GM19043 (cell line): ENCODE measurements at regions not wholly inside any gene's neighbourhood (a gene's known extent, or its start where the extent isn't known, plus 50 kb on each side); places are given as distances from the start of the nearest gene placed in this dataset.
"Not testable (repeated sequence)": the region's sequence is repeated elsewhere in the genome, so short reads cannot be mapped to it uniquely, and the experiment has no call there.

Experiments
- ATAC-seq: cut with Tn5 transposase; IDR thresholded peaks from one replicate; pipeline ENCODE4 v1.9.1; 2021; ENCODE audit warnings: low read depth; ENCODE audit not compliant: unreplicated experiment

DNA sequence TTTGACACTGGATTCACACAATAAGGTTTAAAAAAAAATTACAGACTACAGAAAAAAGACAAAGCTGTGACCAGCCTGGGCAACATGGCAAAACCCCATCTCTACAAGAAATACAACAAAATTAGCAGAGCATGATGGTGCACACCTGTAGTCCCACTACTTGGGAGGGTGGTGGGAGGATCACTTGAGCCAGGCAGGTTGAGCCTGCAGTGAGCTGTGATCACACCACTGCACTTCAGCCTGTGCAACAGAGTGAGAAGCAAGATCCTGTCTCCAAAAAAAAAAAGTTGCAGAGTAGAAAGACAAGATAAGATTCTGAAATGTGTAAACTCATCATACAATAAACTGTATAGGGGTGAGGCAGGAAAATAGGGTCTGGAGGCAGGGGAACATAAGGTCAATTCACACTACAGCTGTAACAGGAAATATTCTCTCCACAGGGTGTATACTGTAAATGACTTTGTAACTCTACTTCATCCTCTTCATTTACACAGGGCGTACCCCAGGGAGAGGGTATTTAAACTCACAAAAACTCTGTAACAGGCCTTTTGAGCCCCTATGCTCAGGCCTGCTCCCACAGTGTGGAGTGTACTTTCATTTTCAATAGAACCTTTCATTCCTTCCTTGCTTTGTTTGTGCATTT is 112.6 kb upstream of the MAPK10 start:
- no peak for ATAC-seq

DNA sequence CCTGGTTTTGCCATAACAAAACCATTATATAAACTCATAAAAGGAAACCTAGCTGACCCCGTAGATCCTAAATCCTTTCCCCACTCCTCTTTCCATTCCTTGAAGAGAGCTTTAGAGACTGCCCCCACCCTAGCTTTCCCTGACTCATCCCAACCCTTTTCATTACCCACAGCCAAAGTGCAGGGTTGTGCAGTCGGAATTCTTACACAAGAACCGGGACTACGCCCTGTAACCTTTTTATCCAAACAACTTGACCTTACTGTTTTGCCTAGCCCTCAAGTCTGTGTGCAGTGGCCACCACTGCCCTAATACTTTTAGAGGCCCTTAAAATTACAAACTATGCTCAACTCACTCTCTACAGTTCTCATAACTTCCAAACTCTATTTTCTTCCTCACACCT is 116.0 kb upstream of the PTPN13 start:
- ATAC-seq: not testable (repeated sequence)

- no peak for ATAC-seq
These were observed 112.7 kb upstream of the PTPN13 start for GRCh38 chr4:86481440-86481839.

DNA sequence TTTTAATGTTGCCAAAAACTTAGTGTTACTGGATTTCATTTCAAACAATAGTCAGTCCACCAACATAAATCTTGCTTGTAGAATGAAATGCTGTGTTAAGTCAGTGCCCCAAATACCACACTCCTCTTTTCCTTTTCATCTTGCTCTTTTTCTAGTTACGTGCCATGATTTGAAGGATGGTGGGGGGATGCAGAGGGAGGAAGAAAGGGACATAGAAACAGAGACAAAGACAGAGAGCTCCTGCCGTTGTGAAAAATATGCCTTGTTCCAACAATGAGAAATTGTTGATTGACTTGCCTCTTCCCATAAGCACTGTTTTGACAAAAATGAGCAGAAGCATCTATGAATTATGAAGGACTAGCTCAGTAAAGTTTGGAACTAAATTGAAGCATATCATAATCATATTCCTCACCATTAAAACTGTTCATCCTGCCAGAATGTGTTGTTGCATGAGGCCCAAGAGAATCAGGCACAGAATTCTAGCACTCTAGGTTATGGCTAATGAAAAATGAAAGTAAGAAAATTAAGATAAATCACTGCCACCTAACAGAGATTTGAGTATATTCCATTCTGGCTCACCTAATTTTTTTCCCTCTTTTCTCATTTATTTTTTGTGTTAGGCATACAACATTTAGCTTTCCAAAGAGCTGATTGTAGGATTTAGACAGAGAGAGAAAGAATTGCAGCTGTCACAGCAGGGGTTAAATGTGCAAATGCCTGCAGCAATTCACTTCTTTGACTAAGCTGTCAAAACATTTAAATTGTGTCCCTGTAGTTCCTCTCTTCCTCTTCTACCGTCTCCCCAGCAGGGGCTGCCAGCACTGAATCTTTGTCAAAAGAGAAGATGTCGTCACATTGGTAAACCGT is 111.6 kb upstream of the PTPN13 start:
- ATAC-seq: no peak

GRCh38 chr4:86483173-86483490 is 111.0 kb upstream of the PTPN13 start:
- no peak for ATAC-seq

GRCh38 chr4:86483773-86484172 is 110.3 kb upstream of the PTPN13 start:
- no peak for ATAC-seq

GRCh38 chr4:86484241-86484640 is 109.9 kb upstream of the PTPN13 start:
- ATAC-seq: no peak

- no peak for ATAC-seq
These were observed 106.3 kb upstream of the PTPN13 start for GRCh38 chr4:86487738-86488348.

GRCh38 chr4:86493460-86493859 is 100.7 kb upstream of the PTPN13 start:
- no peak for ATAC-seq

DNA sequence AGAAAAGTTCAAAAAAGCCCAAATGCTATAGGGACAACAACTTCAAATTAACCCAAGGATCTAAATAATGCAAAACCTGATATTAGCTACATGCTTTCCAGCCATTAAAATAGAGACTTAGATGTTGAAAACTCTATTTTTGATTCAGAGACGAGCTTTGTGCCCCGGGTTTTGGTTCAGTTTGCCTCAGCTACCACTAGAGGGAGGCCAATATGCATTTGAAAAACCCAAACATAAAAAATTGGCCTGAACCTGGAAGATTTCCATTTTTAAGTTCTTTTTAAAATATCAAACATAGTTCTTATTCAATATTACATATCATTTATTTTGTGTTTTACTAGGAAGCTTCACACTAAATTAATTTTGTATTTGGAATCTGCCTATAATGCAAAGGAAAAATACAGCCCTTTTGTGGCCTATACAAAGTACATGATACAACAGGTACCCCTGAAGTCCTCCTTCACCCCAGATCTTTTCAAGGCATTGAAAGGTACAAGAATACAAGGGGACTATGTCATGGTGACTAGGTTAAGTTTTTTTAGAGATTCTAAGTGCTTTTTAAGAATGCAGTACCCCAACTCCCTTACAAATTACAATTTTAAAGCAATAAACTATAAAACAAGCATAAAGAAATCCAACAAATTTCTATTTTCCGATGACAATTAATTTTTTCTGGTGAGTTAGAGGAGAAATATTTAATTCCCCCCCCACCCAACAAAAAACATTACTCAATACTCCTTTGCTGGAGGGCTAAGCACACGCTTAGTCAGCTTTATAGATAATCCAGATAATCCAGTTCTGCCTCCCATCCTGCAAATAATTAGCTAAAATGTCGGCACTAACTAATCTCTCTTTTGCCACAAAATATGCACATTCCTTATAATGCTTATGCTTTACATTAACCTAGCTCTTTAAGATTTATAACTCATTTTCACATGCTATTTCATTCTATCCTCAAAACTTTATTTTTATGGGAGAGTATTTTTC is 97.7 kb upstream of the PTPN13 start:
- no peak for ATAC-seq

GRCh38 chr4:86497131-86497530 is 97.0 kb upstream of the PTPN13 start:
- no peak for ATAC-seq

- ATAC-seq: peak; percentile 83
These were observed 95.9 kb upstream of the PTPN13 start for GRCh38 chr4:86497980-86498862.

- no peak for ATAC-seq
These were observed 95.3 kb upstream of the PTPN13 start for GRCh38 chr4:86498863-86499166.

DNA sequence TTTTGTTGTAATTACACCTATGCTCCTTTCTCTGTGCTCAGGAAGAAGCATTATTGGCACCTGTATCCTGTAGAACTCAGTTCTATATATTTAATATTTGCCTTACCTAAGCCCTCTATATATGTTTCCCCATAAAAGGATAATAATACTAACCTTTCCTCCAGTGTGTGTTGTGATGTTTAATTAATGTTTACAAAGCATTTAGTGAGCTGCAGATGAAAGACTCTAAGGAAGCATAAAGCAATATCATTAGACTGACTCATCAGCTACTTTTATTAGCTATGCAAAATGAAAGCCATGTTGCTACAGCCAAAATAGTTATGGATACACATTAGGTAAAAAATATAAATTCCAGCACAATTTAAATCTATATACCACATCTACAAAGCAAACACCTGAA is 93.6 kb upstream of the PTPN13 start:
- no peak for ATAC-seq

DNA sequence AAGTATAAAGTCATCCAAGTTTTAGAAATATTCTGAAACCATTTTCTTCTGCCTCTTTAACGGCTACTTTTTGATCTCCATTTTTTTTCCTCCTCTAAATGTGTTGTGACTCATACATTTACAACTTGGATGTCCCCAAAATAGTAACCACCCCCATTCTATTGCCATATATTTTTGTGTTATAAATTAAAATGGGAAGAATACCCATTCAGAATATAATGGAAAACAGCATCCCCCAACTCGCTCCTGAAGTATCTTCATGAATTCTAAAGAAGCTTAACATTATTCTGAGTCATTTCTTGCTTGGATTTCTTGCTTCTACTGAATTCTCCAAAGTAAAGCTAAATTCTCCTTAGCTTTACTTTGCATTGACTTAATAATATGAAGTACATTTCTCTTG is 92.0 kb upstream of the PTPN13 start:
- ATAC-seq: no peak

DNA sequence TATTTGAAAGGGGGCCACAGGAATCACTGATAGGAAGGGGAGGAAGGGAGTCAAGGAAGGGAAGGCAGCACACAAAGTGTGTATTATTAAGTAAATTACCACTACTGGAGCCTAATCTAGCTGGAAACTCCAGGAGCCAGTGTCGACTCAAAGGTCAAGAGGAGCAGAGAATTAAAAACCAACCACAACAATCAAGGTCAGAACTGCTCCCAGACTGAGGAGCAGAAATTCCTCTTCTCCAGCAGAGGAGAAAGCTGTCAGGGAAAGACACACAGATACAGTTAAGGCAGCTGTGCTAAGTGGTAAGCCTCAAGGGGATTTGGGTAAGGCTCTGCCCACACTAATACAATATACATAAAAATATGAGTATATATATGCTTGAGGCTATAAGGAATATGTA is 87.5 kb upstream of the PTPN13 start:
- ATAC-seq: no peak

DNA sequence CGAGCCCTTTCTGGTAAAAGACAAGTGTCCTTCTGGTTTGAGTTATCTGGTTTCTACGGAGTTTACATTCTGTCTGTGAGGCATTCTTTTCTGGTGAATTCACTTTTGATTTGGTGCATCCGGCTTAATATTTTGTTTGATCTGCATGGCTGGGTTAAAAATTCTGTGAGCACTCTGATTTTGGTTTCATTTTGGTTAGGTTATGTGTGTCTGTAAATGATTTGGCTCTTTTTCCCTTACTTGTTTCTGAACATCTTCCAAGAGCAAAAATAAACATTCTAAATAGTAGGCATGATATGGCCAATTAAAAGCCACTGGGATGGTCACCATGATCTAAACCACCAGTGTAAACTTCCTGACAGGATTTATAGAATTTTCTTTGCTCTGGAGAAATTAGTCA is 85.7 kb upstream of the PTPN13 start:
- ATAC-seq: no peak

DNA sequence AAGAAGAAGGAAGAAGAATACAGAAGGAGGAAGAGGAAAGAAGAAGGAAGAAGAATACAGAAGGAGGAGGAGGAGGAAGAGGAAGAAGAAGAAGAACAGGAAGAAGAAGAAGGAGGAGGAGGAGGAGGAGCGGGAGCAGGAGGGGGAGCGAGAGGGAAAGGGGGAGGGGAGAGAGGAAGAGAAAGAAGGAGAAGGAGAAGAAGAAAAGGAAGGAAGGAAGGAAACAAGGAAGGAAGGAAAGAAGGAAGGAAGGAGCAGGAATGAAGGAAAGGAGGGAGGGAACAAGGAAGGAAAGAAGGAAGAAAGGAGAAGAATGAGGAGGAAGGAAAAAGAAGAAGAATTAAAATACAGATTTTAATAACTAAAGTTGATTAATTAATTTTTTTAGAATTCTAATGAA is 82.5 kb upstream of the PTPN13 start:
- ATAC-seq: no peak

GRCh38 chr4:86512631-86513030 is 81.5 kb upstream of the PTPN13 start:
- no peak for ATAC-seq

DNA sequence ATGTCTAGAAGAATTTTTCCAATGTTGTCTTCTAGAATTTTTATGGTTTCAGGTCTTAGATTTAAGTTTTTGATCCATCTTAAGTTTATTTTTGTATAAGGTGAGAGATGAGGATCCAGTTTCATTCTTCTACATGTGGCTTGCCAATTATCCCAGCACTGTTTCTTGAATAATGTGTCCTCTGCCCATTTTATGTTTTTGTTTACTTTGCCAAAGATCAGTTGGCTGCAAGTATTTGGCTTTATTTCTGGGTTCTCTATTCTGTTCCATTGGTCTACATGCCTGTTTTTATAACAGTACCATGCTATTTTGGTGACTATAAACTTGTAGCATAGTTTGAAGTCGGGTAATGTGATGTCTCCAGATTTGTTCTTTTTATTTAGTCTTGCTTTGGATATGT is 78.2 kb upstream of the PTPN13 start:
- not testable (repeated sequence) for ATAC-seq
